ENCODE measurements at regions not wholly inside any gene's neighbourhood (a gene's known extent, or its start where the extent isn't known, plus 50 kb on each side); places are given as distances from the start of the nearest gene placed in this dataset.

- BruUV-seq (replicated peaks): no TSS peak
- H3K36me3 Mint-ChIP-seq (ENCODE audit: insufficient read depth, unreplicated experiment): no peaks in the 10 kb centered on the region
- no peak for TF ChIP-seq CTCF (IDR thresholded peaks at IDR 0.05; ENCODE audit: unreplicated experiment)
- H3K27me3 Mint-ChIP-seq (ENCODE audit: insufficient read depth, unreplicated experiment): peaks cover 32% of the 10 kb centered on the region
- no peaks in the 10 kb centered on the region for H3K9me3 Mint-ChIP-seq (ENCODE audit: unreplicated experiment)
- intact Hi-C loops (cut with micrococcal nuclease): no loop called here
- no peak for DNase-seq (ENCODE audit: unreplicated experiment)
- ChIA-PET POLR2A (no interaction called here), CTCF (no interaction called here)
- H3K4me1 Mint-ChIP-seq (ENCODE audit: insufficient read depth, unreplicated experiment): no peaks in the 10 kb centered on the region
- H3K27ac Mint-ChIP-seq (ENCODE audit: low read depth, unreplicated experiment): no peak overlapping the region
- H3K4me3 Mint-ChIP-seq (ENCODE audit: unreplicated experiment): no peak overlapping the region
Measured at GRCh38 chr13:58081301-58081820, 449.8 kb downstream of the PCDH17 start.

- Mint-ChIP-seq H3K4me1 (ENCODE audit: insufficient read depth, unreplicated experiment) (no peaks in the 10 kb centered on the region), H3K27ac (ENCODE audit: low read depth, unreplicated experiment) (no peak overlapping the region), H3K36me3 (ENCODE audit: insufficient read depth, unreplicated experiment) (no peaks in the 10 kb centered on the region), H3K9me3 (ENCODE audit: unreplicated experiment) (no peaks in the 10 kb centered on the region), H3K4me3 (ENCODE audit: unreplicated experiment) (no peak overlapping the region), H3K27me3 (ENCODE audit: insufficient read depth, unreplicated experiment) (peaks cover 23% of the 10 kb centered on the region)
- no peak for DNase-seq (ENCODE audit: unreplicated experiment)
- POLR2A ChIA-PET: no interaction called here
- CTCF ChIA-PET: no interaction called here
- intact Hi-C loops (cut with micrococcal nuclease): no loop called here
- no TSS peak for BruUV-seq (replicated peaks)
- no peak for TF ChIP-seq CTCF (IDR thresholded peaks at IDR 0.05; ENCODE audit: unreplicated experiment)
Measured at GRCh38 chr13:58083064-58083463, 451.5 kb downstream of the PCDH17 start.

- DNase-seq (ENCODE audit: unreplicated experiment): no peak
- Mint-ChIP-seq H3K4me1 (ENCODE audit: insufficient read depth, unreplicated experiment) (no peaks in the 10 kb centered on the region), H3K27ac (ENCODE audit: low read depth, unreplicated experiment) (no peak overlapping the region), H3K9me3 (ENCODE audit: unreplicated experiment) (no peaks in the 10 kb centered on the region), H3K4me3 (ENCODE audit: unreplicated experiment) (no peak overlapping the region), H3K27me3 (ENCODE audit: insufficient read depth, unreplicated experiment) (peaks cover 11% of the 10 kb centered on the region), H3K36me3 (ENCODE audit: insufficient read depth, unreplicated experiment) (no peaks in the 10 kb centered on the region)
- no TSS peak for BruUV-seq (replicated peaks)
- intact Hi-C loops (cut with micrococcal nuclease): no loop called here
- TF ChIP-seq CTCF (IDR thresholded peaks at IDR 0.05; ENCODE audit: unreplicated experiment): no peak
- CTCF ChIA-PET: interaction anchor here (1.1 kb wide), 1 partner anchor 465 kb away, joined by 3 read pairs; no protein-coding TSS in a partner anchor
- POLR2A ChIA-PET: no interaction called here
Measured at GRCh38 chr13:58085274-58085673, 453.7 kb downstream of the PCDH17 start.

GRCh38 chr13:58085819-58086218 is 454.3 kb downstream of the PCDH17 start:
- H3K9me3 Mint-ChIP-seq (ENCODE audit: unreplicated experiment): no peaks in the 10 kb centered on the region
- H3K36me3 Mint-ChIP-seq (ENCODE audit: insufficient read depth, unreplicated experiment): no peaks in the 10 kb centered on the region
- no peaks in the 10 kb centered on the region for H3K4me1 Mint-ChIP-seq (ENCODE audit: insufficient read depth, unreplicated experiment)
- POLR2A ChIA-PET: no interaction called here
- H3K27me3 Mint-ChIP-seq (ENCODE audit: insufficient read depth, unreplicated experiment): peaks cover 11% of the 10 kb centered on the region
- H3K4me3 Mint-ChIP-seq (ENCODE audit: unreplicated experiment): no peak overlapping the region
- no TSS peak for BruUV-seq (replicated peaks)
- CTCF ChIA-PET: interaction anchor here (1.1 kb wide), 1 partner anchor 466 kb away, joined by 3 read pairs; no protein-coding TSS in a partner anchor
- H3K27ac Mint-ChIP-seq (ENCODE audit: low read depth, unreplicated experiment): no peak overlapping the region
- intact Hi-C loops (cut with micrococcal nuclease): no loop called here
- DNase-seq (ENCODE audit: unreplicated experiment): no peak
- no peak for TF ChIP-seq CTCF (IDR thresholded peaks at IDR 0.05; ENCODE audit: unreplicated experiment)
